IMR-90 (cell line): ENCODE measurements at regions not wholly inside any gene's neighbourhood (a gene's known extent, or its start where the extent isn't known, plus 50 kb on each side); places are given as distances from the start of the nearest gene placed in this dataset.

ENCODE experiments used
- ATAC-seq: fragments of 200-7000 bp; cut with Tn5 transposase; 2 replicates; pipeline ENCODE4 v1.9.1; 2020; ENCODE audit warnings: low read depth, mild to moderate bottlenecking, moderate library complexity
- BruUV-seq: library from RNA; stranded (reverse); fragments of 400-500 nt; replicated peaks from 2 replicates; lab custom pipeline; 2021; lab: Mats Ljungman, UMichigan
- CTCF ChIA-PET: fragments of 300-600 bp; formaldehyde crosslinking; extraction: SDS; loops from one replicate; lab custom pipeline; 2021; ENCODE audit warnings: antibody characterized with exemption; lab: Yijun Ruan, JAX
- POLR2A ChIA-PET: fragments of 300-600 bp; sonication (Branson Sonifier 250); formaldehyde crosslinking; loops from one replicate; lab custom pipeline; 2022; ENCODE audit warnings: antibody characterized with exemption; ENCODE audit not compliant: unreplicated experiment; lab: Charles Lee
- DNase-seq: peaks from one replicate; pipeline ENCODE4 v3.0.0; 2013
- H2AFZ ChIP-seq: replicated peaks from 2 replicates; pipeline ENCODE3; 2013; ENCODE audit warnings: low read length, mild to moderate bottlenecking; ENCODE audit not compliant: poor library complexity
- H2AK5ac ChIP-seq: 2 replicates; pipeline ENCODE4 v1.6.1; 2013; ENCODE audit warnings: low read depth, low read length, inconsistent platforms
- H2AK9ac ChIP-seq: replicated peaks from 2 replicates; pipeline ENCODE3; 2013; ENCODE audit warnings: mild to moderate bottlenecking, low read depth, low read length, moderate library complexity; ENCODE audit not compliant: poor library complexity
- H2BK120ac ChIP-seq: 2 replicates; pipeline ENCODE4 v1.6.1; 2013; ENCODE audit warnings: low read depth, low read length, inconsistent platforms
- H2BK15ac ChIP-seq: 3 replicates; pipeline ENCODE4 v1.6.1; 2013; ENCODE audit warnings: low read depth, low read length, inconsistent platforms
- H2BK20ac ChIP-seq: 2 replicates; pipeline ENCODE4 v1.6.1; 2013; ENCODE audit warnings: low read depth, mild to moderate bottlenecking, inconsistent platforms, low read length, moderate library complexity
- H2BK5ac ChIP-seq: 2 replicates; pipeline ENCODE4 v1.6.1; 2013; ENCODE audit warnings: mild to moderate bottlenecking, low read depth, low read length, inconsistent platforms; ENCODE audit not compliant: poor library complexity, severe bottlenecking
- H3K14ac ChIP-seq: replicated peaks from 2 replicates; pipeline ENCODE4 v1.6.1; 2013; ENCODE audit warnings: low read depth, low read length, inconsistent platforms
- H3K18ac ChIP-seq: 2 replicates; pipeline ENCODE4 v1.6.1; 2013; ENCODE audit warnings: low read depth, low read length, control low read depth
- H3K23ac ChIP-seq: 2 replicates; pipeline ENCODE4 v1.6.1; 2013; ENCODE audit warnings: low read depth, low read length, inconsistent platforms
- H3K27ac ChIP-seq: 2 replicates; pipeline ENCODE4 v1.5.1; 2013; ENCODE audit warnings: mild to moderate bottlenecking, control low read depth, low read length; ENCODE audit not compliant: insufficient read depth
- H3K27me3 ChIP-seq: 2 replicates; pipeline ENCODE4 v1.6.1; 2013; ENCODE audit warnings: low read length; ENCODE audit not compliant: control insufficient read depth, insufficient read depth
- H3K36me3 ChIP-seq: 2 replicates; pipeline ENCODE4 v1.6.1; 2013; ENCODE audit warnings: low read length, mixed read lengths; ENCODE audit not compliant: control insufficient read depth, insufficient read depth
- H3K4ac ChIP-seq: 2 replicates; pipeline ENCODE4 v1.6.1; 2013; ENCODE audit warnings: low read depth, low read length, inconsistent platforms
- H3K4me1 ChIP-seq: 2 replicates; pipeline ENCODE4 v1.6.1; 2013; ENCODE audit warnings: low read length, mixed read lengths; ENCODE audit not compliant: control insufficient read depth, insufficient read depth
- H3K4me2 ChIP-seq: 2 replicates; pipeline ENCODE4 v1.6.1; 2013; ENCODE audit warnings: low read depth, mild to moderate bottlenecking, control low read depth, low read length, moderate library complexity
- H3K4me3 ChIP-seq: 2 replicates; pipeline ENCODE4 v1.5.1; 2013; ENCODE audit warnings: low read depth, mild to moderate bottlenecking, control low read depth, low read length, moderate library complexity; ENCODE audit not compliant: insufficient read depth
- H3K56ac ChIP-seq: 2 replicates; pipeline ENCODE4 v1.6.1; 2013; ENCODE audit warnings: low read length, inconsistent platforms; ENCODE audit not compliant: insufficient read depth; ENCODE audit errors: extremely low read depth
- H3K79me1 ChIP-seq, 2 experiments: 2 replicates each; pipeline ENCODE4 v1.6.1; 2013; ENCODE audit warnings: low read length in 2 of 2, inconsistent platforms in 1 of 2, low read depth in 1 of 2
- H3K9ac ChIP-seq: 2 replicates; pipeline ENCODE4 v1.6.1; 2013; ENCODE audit warnings: low read depth, low read length, control low read depth
- H3K9me1 ChIP-seq: 2 replicates; pipeline ENCODE4 v1.6.1; 2013; ENCODE audit warnings: low read length, inconsistent platforms; ENCODE audit not compliant: insufficient read depth
- H3K9me3 ChIP-seq: 2 replicates; pipeline ENCODE4 v1.6.1; 2013; ENCODE audit warnings: low read length; ENCODE audit not compliant: control insufficient read depth, insufficient read depth
- H4K20me1 ChIP-seq: 2 replicates; pipeline ENCODE4 v1.6.1; 2013; ENCODE audit warnings: low read length, inconsistent platforms; ENCODE audit not compliant: insufficient read depth
- H4K5ac ChIP-seq: 2 replicates; pipeline ENCODE4 v1.6.1; 2013; ENCODE audit warnings: mild to moderate bottlenecking, low read depth, low read length, control low read depth
- H4K8ac ChIP-seq, 2 experiments: 2 replicates each; pipeline ENCODE4 v1.6.1; 2013; ENCODE audit warnings: low read depth in 2 of 2, low read length in 2 of 2, control low read depth in 1 of 2, inconsistent platforms in 1 of 2
- H4K91ac ChIP-seq: 2 replicates; pipeline ENCODE4 v1.6.1; 2013; ENCODE audit warnings: low read depth, low read length, inconsistent platforms; ENCODE audit not compliant: insufficient read depth
- BHLHE40 ChIP-seq: fragments of 150-350 bp; IDR thresholded peaks from 2 replicates; pipeline ENCODE4 v1.6.1; 2016; ENCODE audit warnings: mild to moderate bottlenecking, low read depth, low read length
- CEBPB ChIP-seq: IDR thresholded peaks from 2 replicates; pipeline ENCODE4 v1.6.1; 2012; ENCODE audit warnings: low read depth, low read length, improper control_type of control experiment
- CHD1 ChIP-seq: IDR thresholded peaks from 2 replicates; pipeline ENCODE4 v1.6.1; 2012; ENCODE audit warnings: low read depth, low read length, improper control_type of control experiment
- CTCF ChIP-seq: conservative IDR thresholded peaks from 2 replicates; pipeline ENCODE4 v1.5.1; 2012; ENCODE audit warnings: mild to moderate bottlenecking, low read depth, low read length, improper control_type of control experiment
- FOS ChIP-seq: fragments of 150-350 bp; IDR thresholded peaks from 2 replicates; pipeline ENCODE4 v1.6.1; 2016; ENCODE audit warnings: low read depth, low read length
- MAFK ChIP-seq: IDR thresholded peaks from 2 replicates; pipeline ENCODE4 v1.6.1; 2012; ENCODE audit warnings: low read depth, low read length, improper control_type of control experiment
- MAZ ChIP-seq: IDR thresholded peaks from 2 replicates; pipeline ENCODE4 v1.6.1; 2012; ENCODE audit warnings: low read depth, mild to moderate bottlenecking, low read length, improper control_type of control experiment, moderate library complexity, borderline replicate concordance
- MXI1 ChIP-seq: IDR thresholded peaks from 2 replicates; pipeline ENCODE4 v1.6.1; 2012; ENCODE audit warnings: low read depth, mild to moderate bottlenecking, low read length, moderate library complexity, borderline replicate concordance
- POLR2A ChIP-seq: IDR thresholded peaks from 2 replicates; pipeline ENCODE4 v1.6.1; 2012; ENCODE audit warnings: mild to moderate bottlenecking, low read depth, low read length
- RAD21 ChIP-seq: IDR thresholded peaks from 2 replicates; pipeline ENCODE4 v1.6.1; 2012; ENCODE audit warnings: low read length, improper control_type of control experiment
- RFX5 ChIP-seq: IDR thresholded peaks from 2 replicates; pipeline ENCODE4 v1.8.0; 2012; ENCODE audit warnings: low read depth, mild to moderate bottlenecking, low read length, moderate library complexity
- SMC3 ChIP-seq: fragments of 150-350 bp; IDR thresholded peaks from 2 replicates; pipeline ENCODE4 v1.6.1; 2016; ENCODE audit warnings: low read depth, mild to moderate bottlenecking, antibody characterized with exemption, low read length, moderate library complexity
- USF2 ChIP-seq: fragments of 150-350 bp; IDR thresholded peaks from 2 replicates; pipeline ENCODE4 v1.6.1; 2017; ENCODE audit warnings: mild to moderate bottlenecking, antibody characterized with exemption, low read length, low read depth
- WGBS, 2 experiments: methylation state at CpG; one replicate each; pipeline versions ENCODE4 v1.1.5 to v1.1.7; 2013; ENCODE audit warnings: missing lambda C conversion rate in 2 of 2; ENCODE audit not compliant: insufficient read length in 1 of 2; ENCODE audit errors: extremely low coverage in 2 of 2; 5-methylcytosine and 5-hydroxymethylcytosine counted together
- dilution Hi-C: fragments of 300-500 bp; cut with HindIII; formaldehyde crosslinking; loops from one replicate; pipeline ENCODE4 v1.14.3; 2018; ENCODE audit warnings: low sequenced_read_pairs; ENCODE audit not compliant: unreplicated experiment
- in situ Hi-C: fragments of 300-500 bp; cut with MboI; formaldehyde crosslinking; loops from 3 replicates; pipeline ENCODE4 v1.14.3; 2019; ENCODE audit warnings: low sequenced_read_pairs, inconsistent platforms, mixed read lengths
- intact Hi-C: fragments of 100-400 bp; cut with micrococcal nuclease; formaldehyde crosslinking; loops from 2 replicates; pipeline ENCODE4 v1.10.0; 2022

- no peak overlapping the region for H3K23ac ChIP-seq
- no CpG with 5 or more reads among the region's 5 CpGs for WGBS, 2 experiments
- H3K27me3 ChIP-seq = no peaks in the 10 kb centered on the region
- H3K9me3 ChIP-seq = no peaks in the 10 kb centered on the region
- BruUV-seq = no TSS peak
- no peak overlapping the region for H3K4me3 ChIP-seq
- no peak overlapping the region for H2AK5ac ChIP-seq
- in situ Hi-C loops (no loop called here), intact Hi-C loops (loop anchor here (10.0 kb wide), 1 partner anchor 1132 kb away; no protein-coding TSS in a partner anchor), dilution Hi-C loops (no loop called here)
- no peak overlapping the region for H2BK20ac ChIP-seq
- no peak for DNase-seq
- no peak overlapping the region for H3K4ac ChIP-seq
- ChIA-PET CTCF (interaction anchor here (0.7 to 1.6 kb wide), 2 partner anchors 11 to 478 kb away, joined by 3 to 4 read pairs; no protein-coding TSS in a partner anchor), POLR2A (no interaction called here)
- H3K79me1 ChIP-seq = no peaks in the 10 kb centered on the region
- H3K4me1 ChIP-seq = no peaks in the 10 kb centered on the region; the same call in 1 of the 2 replicates
- H2AFZ ChIP-seq = no peak overlapping the region
- H2AK9ac ChIP-seq = no peak overlapping the region
- H3K56ac ChIP-seq = no peak overlapping the region
- no peak overlapping the region for H3K27ac ChIP-seq
- H4K8ac ChIP-seq = no peak overlapping the region
- H3K18ac ChIP-seq = no peak overlapping the region
- no peak for ATAC-seq
- H3K9ac ChIP-seq = no peak overlapping the region
- H3K36me3 ChIP-seq = no peaks in the 10 kb centered on the region
- H2BK120ac ChIP-seq = no peak overlapping the region
- no peak overlapping the region for H4K5ac ChIP-seq
- no peak for TF ChIP-seq CTCF
- no peak for TF ChIP-seq FOS
- no peak for TF ChIP-seq SMC3
- TF ChIP-seq USF2 = no peak
- TF ChIP-seq RFX5 = no peak
- no peak for TF ChIP-seq RAD21
- TF ChIP-seq CEBPB = no peak
- TF ChIP-seq MAFK = no peak
- TF ChIP-seq POLR2A = no peak
- TF ChIP-seq MXI1 = no peak
- TF ChIP-seq MAZ = no peak
- TF ChIP-seq CHD1 = no peak
- TF ChIP-seq BHLHE40 = no peak
- no peak overlapping the region for H3K14ac ChIP-seq
- H2BK15ac ChIP-seq = no peak overlapping the region
- H3K9me1 ChIP-seq = no peaks in the 10 kb centered on the region
- no peak overlapping the region for H4K91ac ChIP-seq
- H2BK5ac ChIP-seq = no peak overlapping the region
- no peak overlapping the region for H3K4me2 ChIP-seq
- no peaks in the 10 kb centered on the region for H4K20me1 ChIP-seq
Observed at GRCh38 chr3:59302442-59302841, 252.6 kb upstream of the CFAP20DC start.
